Right kidney (tissue), 1 donor: ENCODE measurements at regions not wholly inside any gene's neighbourhood (a gene's known extent, or its start where the extent isn't known, plus 50 kb on each side); places are given as distances from the start of the nearest gene placed in this dataset.
"Not testable (repeated sequence)": the region's sequence is repeated elsewhere in the genome, so short reads cannot be mapped to it uniquely, and the experiment has no call there.

Experiments
- DNase-seq: peaks from one replicate; pipeline ENCODE4 v3.0.0-alpha.2; 2016

- DNase-seq: no peak
These were observed 253.5 kb upstream of the PLET1 start for GRCh38 chr11:112514011-112514740.

GRCh38 chr11:112516261-112516660 lies 255.6 kb upstream of the PLET1 start:
- no peak for DNase-seq

- DNase-seq: no peak
These were observed 256.1 kb upstream of the PLET1 start for GRCh38 chr11:112516755-112517154.

- DNase-seq: no peak
These were observed 257.7 kb upstream of the PLET1 start for GRCh38 chr11:112518371-112518770.

GRCh38 chr11:112519751-112520150 lies 259.1 kb upstream of the PLET1 start:
- DNase-seq: no peak

GRCh38 chr11:112520354-112520753 lies 259.7 kb upstream of the PLET1 start:
- DNase-seq: no peak

- no peak for DNase-seq
These were observed 261.9 kb upstream of the PLET1 start for GRCh38 chr11:112522536-112522935.

GRCh38 chr11:112523031-112523430 lies 262.4 kb upstream of the PLET1 start:
- no peak for DNase-seq

- no peak for DNase-seq
These were observed 262.8 kb upstream of the PLET1 start for GRCh38 chr11:112523477-112523876.

- DNase-seq: no peak
These were observed 263.3 kb upstream of the PLET1 start for GRCh38 chr11:112523951-112524350.

GRCh38 chr11:112524798-112525197 lies 264.1 kb upstream of the PLET1 start:
- DNase-seq: no peak

GRCh38 chr11:112525270-112525669 lies 264.6 kb upstream of the PLET1 start:
- no peak for DNase-seq

- DNase-seq: no peak
These were observed 265.4 kb upstream of the PLET1 start for GRCh38 chr11:112525844-112526590.

- DNase-seq: no peak
These were observed 266.2 kb upstream of the PLET1 start for GRCh38 chr11:112526699-112527416.

GRCh38 chr11:112529071-112529470 lies 268.4 kb upstream of the PLET1 start:
- DNase-seq: no peak

- DNase-seq: no peak
These were observed 271.8 kb upstream of the PLET1 start for GRCh38 chr11:112532506-112532905.

GRCh38 chr11:112533682-112534081 lies 273.0 kb upstream of the PLET1 start:
- DNase-seq: no peak

GRCh38 chr11:112534208-112534607 lies 273.5 kb upstream of the PLET1 start:
- no peak for DNase-seq

- DNase-seq: no peak
These were observed 276.4 kb upstream of the PLET1 start for GRCh38 chr11:112537026-112537425.

- DNase-seq: no peak
These were observed 277.2 kb upstream of the PLET1 start for GRCh38 chr11:112537846-112538330.

- DNase-seq: no peak
These were observed 278.0 kb upstream of the PLET1 start for GRCh38 chr11:112538534-112539280.

GRCh38 chr11:112539281-112539555 lies 278.6 kb upstream of the PLET1 start:
- not testable (repeated sequence) for DNase-seq

- DNase-seq: no peak
These were observed 279.1 kb upstream of the PLET1 start for GRCh38 chr11:112539741-112540140.
